HepG2 (cell line): ENCODE measurements at regions not wholly inside any gene's neighbourhood (a gene's known extent, or its start where the extent isn't known, plus 50 kb on each side); places are given as distances from the start of the nearest gene placed in this dataset.

Experiments used
- HDAC1 ChIP-seq: sonication (generic); formaldehyde crosslinking; IDR thresholded peaks from 2 replicates; pipeline ENCODE4 v1.5.1; 2020; ENCODE audit warnings: mild to moderate bottlenecking, missing genetic modification reagents
- JUNB ChIP-seq: sonication (generic); formaldehyde crosslinking; IDR thresholded peaks from 2 replicates; pipeline ENCODE4 v1.8.0; 2022; ENCODE audit warnings: missing genetic modification reagents, mild to moderate bottlenecking, borderline replicate concordance
- PTBP1 ChIP-seq: fragments of 200-400 bp; formaldehyde crosslinking; IDR thresholded peaks from 2 replicates; pipeline ENCODE4 v1.6.1; 2018; ENCODE audit warnings: low read length, low read depth; ENCODE audit not compliant: poor library complexity, severe bottlenecking
- SUZ12 ChIP-seq: fragments of 150-350 bp; IDR thresholded peaks from 2 replicates; pipeline ENCODE4 v1.6.1; 2014; ENCODE audit warnings: low read depth, low read length
- TF ChIP-seq, protein P1 (sequence below): sonication (generic); formaldehyde crosslinking; conservative IDR thresholded peaks from 2 replicates; pipeline ENCODE4 v1.4.0; 2020; ENCODE audit warnings: missing genetic modification reagents
- TF ChIP-seq, protein P2 (sequence below): sonication (generic); formaldehyde crosslinking; IDR thresholded peaks from 2 replicates; pipeline ENCODE4 v1.5.0; 2020; ENCODE audit warnings: mild to moderate bottlenecking, missing genetic modification reagents, moderate library complexity
- TF ChIP-seq, protein P3 (sequence below): IDR thresholded peaks from 2 replicates; pipeline ENCODE4 v1.6.1; 2016; ENCODE audit warnings: control low read depth

DNA sequence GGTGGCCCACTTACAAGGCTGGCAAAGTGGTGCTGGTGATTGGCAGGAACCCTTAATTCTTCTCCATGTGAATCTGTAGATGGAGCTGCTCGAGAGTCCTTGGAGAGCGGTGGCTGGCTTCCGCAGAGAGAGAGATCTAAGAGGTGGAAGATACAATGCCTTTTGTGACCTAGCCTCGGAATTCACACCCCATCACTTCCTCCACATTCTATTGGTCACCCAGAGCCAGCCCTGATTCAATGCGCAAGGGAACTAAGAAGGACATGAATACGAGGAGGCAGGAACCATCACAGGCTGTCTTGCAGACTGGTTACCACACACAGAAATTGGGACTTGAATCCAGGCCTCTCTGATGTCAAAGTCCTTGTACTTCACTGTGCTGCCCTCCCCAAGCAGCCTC is 128.9 kb upstream of the PROKR2 start:
- TF ChIP-seq, protein P1, sequence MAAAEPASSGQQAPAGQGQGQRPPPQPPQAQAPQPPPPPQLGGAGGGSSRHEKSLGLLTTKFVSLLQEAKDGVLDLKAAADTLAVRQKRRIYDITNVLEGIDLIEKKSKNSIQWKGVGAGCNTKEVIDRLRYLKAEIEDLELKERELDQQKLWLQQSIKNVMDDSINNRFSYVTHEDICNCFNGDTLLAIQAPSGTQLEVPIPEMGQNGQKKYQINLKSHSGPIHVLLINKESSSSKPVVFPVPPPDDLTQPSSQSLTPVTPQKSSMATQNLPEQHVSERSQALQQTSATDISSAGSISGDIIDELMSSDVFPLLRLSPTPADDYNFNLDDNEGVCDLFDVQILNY (CRISPR knock-in tag): no peak
- TF ChIP-seq, protein P2, sequence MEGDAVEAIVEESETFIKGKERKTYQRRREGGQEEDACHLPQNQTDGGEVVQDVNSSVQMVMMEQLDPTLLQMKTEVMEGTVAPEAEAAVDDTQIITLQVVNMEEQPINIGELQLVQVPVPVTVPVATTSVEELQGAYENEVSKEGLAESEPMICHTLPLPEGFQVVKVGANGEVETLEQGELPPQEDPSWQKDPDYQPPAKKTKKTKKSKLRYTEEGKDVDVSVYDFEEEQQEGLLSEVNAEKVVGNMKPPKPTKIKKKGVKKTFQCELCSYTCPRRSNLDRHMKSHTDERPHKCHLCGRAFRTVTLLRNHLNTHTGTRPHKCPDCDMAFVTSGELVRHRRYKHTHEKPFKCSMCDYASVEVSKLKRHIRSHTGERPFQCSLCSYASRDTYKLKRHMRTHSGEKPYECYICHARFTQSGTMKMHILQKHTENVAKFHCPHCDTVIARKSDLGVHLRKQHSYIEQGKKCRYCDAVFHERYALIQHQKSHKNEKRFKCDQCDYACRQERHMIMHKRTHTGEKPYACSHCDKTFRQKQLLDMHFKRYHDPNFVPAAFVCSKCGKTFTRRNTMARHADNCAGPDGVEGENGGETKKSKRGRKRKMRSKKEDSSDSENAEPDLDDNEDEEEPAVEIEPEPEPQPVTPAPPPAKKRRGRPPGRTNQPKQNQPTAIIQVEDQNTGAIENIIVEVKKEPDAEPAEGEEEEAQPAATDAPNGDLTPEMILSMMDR (CRISPR knock-in tag): no peak
- no peak for TF ChIP-seq PTBP1
- TF ChIP-seq, protein P3, sequence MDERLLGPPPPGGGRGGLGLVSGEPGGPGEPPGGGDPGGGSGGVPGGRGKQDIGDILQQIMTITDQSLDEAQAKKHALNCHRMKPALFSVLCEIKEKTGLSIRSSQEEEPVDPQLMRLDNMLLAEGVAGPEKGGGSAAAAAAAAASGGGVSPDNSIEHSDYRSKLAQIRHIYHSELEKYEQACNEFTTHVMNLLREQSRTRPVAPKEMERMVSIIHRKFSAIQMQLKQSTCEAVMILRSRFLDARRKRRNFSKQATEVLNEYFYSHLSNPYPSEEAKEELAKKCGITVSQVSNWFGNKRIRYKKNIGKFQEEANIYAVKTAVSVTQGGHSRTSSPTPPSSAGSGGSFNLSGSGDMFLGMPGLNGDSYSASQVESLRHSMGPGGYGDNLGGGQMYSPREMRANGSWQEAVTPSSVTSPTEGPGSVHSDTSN (CRISPR knock-in tag): no peak
- TF ChIP-seq HDAC1 (CRISPR knock-in tag): no peak
- no peak for TF ChIP-seq JUNB
- no peak for TF ChIP-seq SUZ12
